GM12873 (cell line): ENCODE measurements at regions not wholly inside any gene's neighbourhood (a gene's known extent, or its start where the extent isn't known, plus 50 kb on each side); places are given as distances from the start of the nearest gene placed in this dataset.

Experiments
- TF ChIP-seq, protein P1 (sequence below): IDR thresholded peaks from 2 replicates; pipeline ENCODE4 v1.5.1; 2012; ENCODE audit warnings: low read depth, mild to moderate bottlenecking, moderate library complexity, low read length, control low read depth; ENCODE audit not compliant: insufficient read depth; ENCODE audit errors: missing control alignments

GRCh38 chr1:181987996-181988395, 73.5 kb downstream of the ZNF648 start:
- TF ChIP-seq, protein P1, sequence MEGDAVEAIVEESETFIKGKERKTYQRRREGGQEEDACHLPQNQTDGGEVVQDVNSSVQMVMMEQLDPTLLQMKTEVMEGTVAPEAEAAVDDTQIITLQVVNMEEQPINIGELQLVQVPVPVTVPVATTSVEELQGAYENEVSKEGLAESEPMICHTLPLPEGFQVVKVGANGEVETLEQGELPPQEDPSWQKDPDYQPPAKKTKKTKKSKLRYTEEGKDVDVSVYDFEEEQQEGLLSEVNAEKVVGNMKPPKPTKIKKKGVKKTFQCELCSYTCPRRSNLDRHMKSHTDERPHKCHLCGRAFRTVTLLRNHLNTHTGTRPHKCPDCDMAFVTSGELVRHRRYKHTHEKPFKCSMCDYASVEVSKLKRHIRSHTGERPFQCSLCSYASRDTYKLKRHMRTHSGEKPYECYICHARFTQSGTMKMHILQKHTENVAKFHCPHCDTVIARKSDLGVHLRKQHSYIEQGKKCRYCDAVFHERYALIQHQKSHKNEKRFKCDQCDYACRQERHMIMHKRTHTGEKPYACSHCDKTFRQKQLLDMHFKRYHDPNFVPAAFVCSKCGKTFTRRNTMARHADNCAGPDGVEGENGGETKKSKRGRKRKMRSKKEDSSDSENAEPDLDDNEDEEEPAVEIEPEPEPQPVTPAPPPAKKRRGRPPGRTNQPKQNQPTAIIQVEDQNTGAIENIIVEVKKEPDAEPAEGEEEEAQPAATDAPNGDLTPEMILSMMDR: no peak

DNA sequence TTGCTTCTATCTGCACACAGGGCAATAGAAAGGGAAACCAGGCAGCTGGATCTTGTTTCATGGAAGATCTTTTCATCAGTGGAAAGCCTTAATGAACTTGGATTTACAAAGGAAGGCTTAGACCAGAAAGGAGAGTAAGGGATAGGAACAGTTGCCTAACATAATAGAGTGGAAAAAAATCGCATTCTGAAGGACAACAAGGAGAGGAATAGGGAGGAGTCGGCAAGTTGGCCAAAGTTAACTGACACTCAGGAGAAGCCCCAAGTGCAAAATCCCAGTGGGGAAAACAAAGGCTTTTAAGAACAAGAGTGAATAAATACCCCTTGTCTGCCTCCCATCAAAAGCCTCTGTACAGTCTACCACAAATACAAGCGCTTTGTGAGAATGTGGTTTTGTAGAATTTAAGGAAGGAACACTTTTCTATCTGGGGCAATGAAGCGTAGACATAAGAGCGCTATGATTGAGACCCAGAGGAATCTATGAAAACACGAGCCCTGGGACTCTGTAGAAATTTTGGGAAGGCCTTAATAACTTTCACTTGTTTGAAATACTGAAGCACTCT, 74.1 kb downstream of the ZNF648 start:
- TF ChIP-seq, protein P1: no peak

- TF ChIP-seq, protein P1: no peak
Measured at GRCh38 chr1:181986907-181987305, 74.6 kb downstream of the ZNF648 start.

DNA sequence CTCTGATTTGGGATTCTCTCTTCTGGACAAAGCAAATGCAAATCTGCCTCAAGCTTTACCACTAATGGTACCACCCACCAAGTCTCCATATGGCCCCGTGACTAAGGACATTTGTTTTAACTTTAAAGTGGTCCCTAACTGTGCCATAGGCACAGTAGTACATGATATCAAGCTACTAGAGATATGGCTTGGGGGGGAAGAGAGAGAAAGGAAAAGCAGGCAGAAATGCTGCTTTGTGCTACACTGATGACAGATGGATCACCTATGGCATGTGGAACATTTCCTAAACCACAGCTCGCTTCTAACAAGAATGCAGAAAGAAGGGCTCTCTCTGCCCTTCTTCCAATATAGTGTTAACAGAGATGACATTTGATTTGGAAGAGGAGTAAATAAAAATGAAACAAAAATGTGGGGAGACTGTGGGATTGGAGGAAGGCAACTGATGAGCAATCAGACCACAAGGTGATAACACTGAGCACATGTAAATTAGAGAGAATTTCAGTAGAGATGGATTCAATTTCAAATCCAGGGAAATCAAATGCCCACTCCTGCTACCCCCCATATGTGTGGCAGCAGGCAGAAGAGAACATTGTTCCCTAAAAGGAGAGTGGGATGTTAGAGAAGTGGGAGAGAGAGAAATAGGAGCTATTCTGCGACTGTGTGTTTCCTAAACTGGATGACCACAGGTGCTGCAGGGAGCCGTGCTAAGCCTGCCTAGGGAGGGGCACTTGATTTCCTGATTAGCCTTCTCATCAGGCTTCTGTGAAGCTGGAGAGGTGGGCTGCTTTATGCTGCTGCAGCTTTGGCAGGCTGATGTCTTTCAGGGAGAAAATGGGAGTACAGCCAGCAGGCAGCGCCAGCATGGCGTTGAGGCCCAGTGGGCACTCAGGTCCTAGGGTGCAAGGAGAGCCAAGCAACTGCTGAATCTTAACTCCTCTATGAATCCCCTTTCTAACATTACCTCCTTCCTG, 75.3 kb downstream of the ZNF648 start:
- TF ChIP-seq, protein P1: no peak

GRCh38 chr1:181985281-181985680, 76.2 kb downstream of the ZNF648 start:
- TF ChIP-seq, protein P1: no peak

GRCh38 chr1:181984006-181984405, 77.5 kb downstream of the ZNF648 start:
- TF ChIP-seq, protein P1: no peak

GRCh38 chr1:181981821-181982220, 79.7 kb downstream of the ZNF648 start:
- TF ChIP-seq, protein P1: no peak
